K562 (cell line): ENCODE measurements at regions not wholly inside any gene's neighbourhood (a gene's known extent, or its start where the extent isn't known, plus 50 kb on each side); places are given as distances from the start of the nearest gene placed in this dataset.
A peak's percentile ranks its signal among the peaks of the same experiment; 100 is the strongest.

Experiments
- ATF2 ChIP-seq: sonication (generic); formaldehyde crosslinking; IDR thresholded peaks from 2 replicates; pipeline ENCODE4 v1.8.1; 2022; ENCODE audit warnings: missing genetic modification reagents
- CAMTA2 ChIP-seq: fragments of 250-450 bp; sonication (Bioruptor Pico); conservative IDR thresholded peaks from 2 replicates; pipeline ENCODE4 v1.5.1; 2022
- IRF2 ChIP-seq: sonication (generic); formaldehyde crosslinking; IDR thresholded peaks from 2 replicates; pipeline ENCODE4 v1.8.1; 2022; ENCODE audit warnings: mild to moderate bottlenecking, missing genetic modification reagents
- KDM1A ChIP-seq, 2 experiments: fragments of 450-650 bp; IDR thresholded peaks; 2 replicates each; pipeline ENCODE4 v1.6.1; 2016; ENCODE audit warnings: mild to moderate bottlenecking in 2 of 2
- KDM2B ChIP-seq: fragments of 250-450 bp; sonication (Bioruptor Pico); IDR thresholded peaks from 2 replicates; pipeline ENCODE4 v1.8.0; 2021; ENCODE audit warnings: mild to moderate bottlenecking, moderate library complexity
- KDM5B ChIP-seq: fragments of 200-600 bp; sonication (generic); IDR thresholded peaks from 2 replicates; pipeline ENCODE4 v1.6.1; 2012; ENCODE audit warnings: low read depth, mild to moderate bottlenecking, moderate library complexity, low read length, control low read depth, inconsistent platforms; ENCODE audit not compliant: insufficient replicate concordance
- LCOR ChIP-seq: sonication (generic); formaldehyde crosslinking; IDR thresholded peaks from 2 replicates; pipeline ENCODE4 v1.8.0; 2022; ENCODE audit warnings: mild to moderate bottlenecking, missing genetic modification reagents
- NFIX ChIP-seq: fragments of 250-450 bp; sonication (Bioruptor Pico); IDR thresholded peaks from 2 replicates; pipeline ENCODE4 v1.4.0; 2020; ENCODE audit warnings: low read depth, mild to moderate bottlenecking, moderate library complexity
- NFXL1 ChIP-seq: fragments of 450-650 bp; formaldehyde crosslinking; IDR thresholded peaks from 2 replicates; pipeline ENCODE4 v1.4.0; 2021; ENCODE audit warnings: mild to moderate bottlenecking
- NR2F6 ChIP-seq: fragments of 450-650 bp; formaldehyde crosslinking; IDR thresholded peaks from 2 replicates; pipeline ENCODE4 v1.4.0; 2020; ENCODE audit warnings: mild to moderate bottlenecking
- POLR3G ChIP-seq: IDR thresholded peaks from 2 replicates; pipeline ENCODE4 v1.6.1; 2011; ENCODE audit not compliant: insufficient read length, insufficient replicate concordance; ENCODE audit errors: extremely low read depth
- PTTG1 ChIP-seq: fragments of 450-650 bp; IDR thresholded peaks from 2 replicates; pipeline ENCODE4 v1.6.1; 2016; ENCODE audit warnings: low read depth, mild to moderate bottlenecking, missing genetic modification characterization, missing compliant biosample characterization
- SETDB1 ChIP-seq: IDR thresholded peaks from one replicate; pipeline ENCODE4 v1.6.1; 2012; ENCODE audit warnings: low read length, control low read depth, inconsistent platforms
- SMAD4 ChIP-seq: fragments of 250-450 bp; sonication (Bioruptor Pico); conservative IDR thresholded peaks from 2 replicates; pipeline ENCODE4 v1.8.0; 2021; ENCODE audit warnings: inconsistent platforms, mild to moderate bottlenecking, moderate library complexity
- SP2 ChIP-seq: IDR thresholded peaks from 2 replicates; pipeline ENCODE4 v1.6.1; 2011; ENCODE audit warnings: mild to moderate bottlenecking, low read depth, low read length, moderate library complexity; ENCODE audit not compliant: poor library complexity, severe bottlenecking; ENCODE audit errors: extremely low read depth
- STAG1 ChIP-seq: sonication (generic); formaldehyde crosslinking; IDR thresholded peaks from 2 replicates; pipeline ENCODE4 v1.5.0; 2020; ENCODE audit warnings: missing genetic modification reagents, borderline replicate concordance
- TAF1 ChIP-seq: IDR thresholded peaks from 2 replicates; pipeline ENCODE4 v1.6.1; 2011; ENCODE audit warnings: mild to moderate bottlenecking, low read length, moderate library complexity; ENCODE audit not compliant: insufficient read depth, control insufficient read depth, severe bottlenecking; ENCODE audit errors: extremely low read depth
- ZBTB17 ChIP-seq: fragments of 450-650 bp; formaldehyde crosslinking; IDR thresholded peaks from 2 replicates; pipeline ENCODE4 v1.4.0; 2020; ENCODE audit warnings: mild to moderate bottlenecking
- ZKSCAN3 ChIP-seq: fragments of 250-450 bp; sonication (Bioruptor Pico); IDR thresholded peaks from 2 replicates; pipeline ENCODE4 v1.4.0; 2020
- ZNF212 ChIP-seq: fragments of 450-650 bp; formaldehyde crosslinking; IDR thresholded peaks from 2 replicates; pipeline ENCODE4 v1.4.0; 2020; ENCODE audit warnings: mild to moderate bottlenecking
- ZNF354B ChIP-seq: fragments of 250-450 bp; sonication (Bioruptor Pico); IDR thresholded peaks from 2 replicates; pipeline ENCODE4 v1.4.0; 2020
- ZNF408 ChIP-seq: fragments of 250-450 bp; sonication (Bioruptor Pico); IDR thresholded peaks from 2 replicates; pipeline ENCODE4 v1.4.0; 2020; ENCODE audit warnings: low read depth, mild to moderate bottlenecking, moderate library complexity
- ZNF57 ChIP-seq: fragments of 450-650 bp; formaldehyde crosslinking; IDR thresholded peaks from 2 replicates; pipeline ENCODE4 v1.4.0; 2020; ENCODE audit warnings: mild to moderate bottlenecking, moderate library complexity
- TF ChIP-seq, protein P1 (sequence below): sonication (generic); formaldehyde crosslinking; IDR thresholded peaks from 2 replicates; pipeline ENCODE4 v1.8.1; 2023; ENCODE audit warnings: mild to moderate bottlenecking, missing genetic modification reagents, moderate library complexity
- TF ChIP-seq, protein P2 (sequence below): fragments of 250-450 bp; sonication (Bioruptor Pico); IDR thresholded peaks from 2 replicates; pipeline ENCODE4 v1.4.0; 2020
- TF ChIP-seq, protein P3 (sequence below): fragments of 250-450 bp; sonication (Bioruptor Pico); IDR thresholded peaks from 2 replicates; pipeline ENCODE4 v1.4.0; 2020; ENCODE audit warnings: borderline replicate concordance

DNA sequence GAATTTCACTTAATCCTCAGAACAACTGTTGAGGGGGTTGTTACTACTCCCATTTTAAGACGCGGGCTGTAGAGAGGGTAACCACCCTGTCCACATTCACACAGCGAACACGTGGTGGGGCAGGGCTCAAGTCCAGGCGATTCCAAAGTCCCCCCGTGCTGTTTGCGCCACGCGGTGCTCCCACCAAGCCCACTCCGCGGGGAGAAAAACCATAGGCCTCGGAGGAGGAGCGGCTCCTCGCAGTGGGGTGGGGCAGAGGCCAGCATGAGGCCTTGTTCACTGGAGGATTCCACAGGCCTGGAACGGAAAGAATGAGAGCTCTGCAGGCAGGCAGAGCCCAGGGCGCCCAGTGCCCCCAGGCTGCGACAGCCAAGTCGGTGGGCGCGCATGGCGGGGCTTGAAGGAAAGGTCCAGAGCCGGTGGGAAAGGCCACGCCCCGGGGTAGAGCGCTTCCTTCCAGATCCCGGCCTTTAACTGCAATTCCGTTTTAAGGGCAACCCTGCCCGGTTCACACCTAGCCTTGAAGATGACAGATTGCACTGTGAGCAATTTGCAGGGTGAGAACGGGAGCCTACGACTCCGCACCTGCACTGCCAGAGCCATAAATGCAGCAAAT lies 161.8 kb upstream of the TBL1XR1 start (continued):
- no peak for TF ChIP-seq ZNF354B (CRISPR knock-in tag)
- TF ChIP-seq ZNF408: no peak
- no peak for TF ChIP-seq NFIX (CRISPR knock-in tag)
- no peak for TF ChIP-seq CAMTA2 (CRISPR knock-in tag)
- 0 out of 2 replicates have a peak, but pooled peaks have one; percentile 4 for TF ChIP-seq ZNF57 (CRISPR knock-in tag)
- TF ChIP-seq POLR3G: no peak
- TF ChIP-seq SMAD4: peak; percentile 85
- peak; percentile 80; the same call in 1 of the 2 replicates for TF ChIP-seq NFXL1 (CRISPR knock-in tag)
- TF ChIP-seq, protein P1, sequence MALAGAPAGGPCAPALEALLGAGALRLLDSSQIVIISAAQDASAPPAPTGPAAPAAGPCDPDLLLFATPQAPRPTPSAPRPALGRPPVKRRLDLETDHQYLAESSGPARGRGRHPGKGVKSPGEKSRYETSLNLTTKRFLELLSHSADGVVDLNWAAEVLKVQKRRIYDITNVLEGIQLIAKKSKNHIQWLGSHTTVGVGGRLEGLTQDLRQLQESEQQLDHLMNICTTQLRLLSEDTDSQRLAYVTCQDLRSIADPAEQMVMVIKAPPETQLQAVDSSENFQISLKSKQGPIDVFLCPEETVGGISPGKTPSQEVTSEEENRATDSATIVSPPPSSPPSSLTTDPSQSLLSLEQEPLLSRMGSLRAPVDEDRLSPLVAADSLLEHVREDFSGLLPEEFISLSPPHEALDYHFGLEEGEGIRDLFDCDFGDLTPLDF (CRISPR knock-in tag): peak; percentile 49; the same call in 1 of the 2 replicates
- no peak for TF ChIP-seq TAF1
- TF ChIP-seq ZNF212 (CRISPR knock-in tag): no peak
- TF ChIP-seq ATF2 (CRISPR knock-in tag): no peak
- TF ChIP-seq IRF2: no peak
- peak; percentile 83 for TF ChIP-seq ZBTB17 (CRISPR knock-in tag)
- peak; percentile 10 for TF ChIP-seq KDM5B
- TF ChIP-seq, protein P2, sequence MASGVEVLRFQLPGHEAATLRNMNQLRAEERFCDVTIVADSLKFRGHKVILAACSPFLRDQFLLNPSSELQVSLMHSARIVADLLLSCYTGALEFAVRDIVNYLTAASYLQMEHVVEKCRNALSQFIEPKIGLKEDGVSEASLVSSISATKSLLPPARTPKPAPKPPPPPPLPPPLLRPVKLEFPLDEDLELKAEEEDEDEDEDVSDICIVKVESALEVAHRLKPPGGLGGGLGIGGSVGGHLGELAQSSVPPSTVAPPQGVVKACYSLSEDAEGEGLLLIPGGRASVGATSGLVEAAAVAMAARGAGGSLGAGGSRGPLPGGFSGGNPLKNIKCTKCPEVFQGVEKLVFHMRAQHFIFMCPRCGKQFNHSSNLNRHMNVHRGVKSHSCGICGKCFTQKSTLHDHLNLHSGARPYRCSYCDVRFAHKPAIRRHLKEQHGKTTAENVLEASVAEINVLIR (CRISPR knock-in tag): no peak; the same call in 1 of the 2 replicates
- no peak for TF ChIP-seq SP2
- no peak; the same call in 1 of the 2 replicates for TF ChIP-seq PTTG1 (tag)
- no peak for TF ChIP-seq ZKSCAN3
- TF ChIP-seq, protein P3, sequence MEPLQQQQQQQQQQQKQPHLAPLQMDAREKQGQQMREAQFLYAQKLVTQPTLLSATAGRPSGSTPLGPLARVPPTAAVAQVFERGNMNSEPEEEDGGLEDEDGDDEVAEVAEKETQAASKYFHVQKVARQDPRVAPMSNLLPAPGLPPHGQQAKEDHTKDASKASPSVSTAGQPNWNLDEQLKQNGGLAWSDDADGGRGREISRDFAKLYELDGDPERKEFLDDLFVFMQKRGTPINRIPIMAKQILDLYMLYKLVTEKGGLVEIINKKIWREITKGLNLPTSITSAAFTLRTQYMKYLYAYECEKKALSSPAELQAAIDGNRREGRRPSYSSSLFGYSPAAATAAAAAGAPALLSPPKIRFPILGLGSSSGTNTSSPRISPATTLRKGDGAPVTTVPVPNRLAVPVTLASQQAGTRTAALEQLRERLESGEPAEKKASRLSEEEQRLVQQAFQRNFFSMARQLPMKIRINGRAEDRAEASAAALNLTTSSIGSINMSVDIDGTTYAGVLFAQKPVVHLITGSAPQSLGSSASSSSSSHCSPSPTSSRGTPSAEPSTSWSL (CRISPR knock-in tag): no peak
- TF ChIP-seq SETDB1: no peak
- TF ChIP-seq STAG1: no peak
- no peak for TF ChIP-seq KDM2B
- no peak for TF ChIP-seq LCOR (CRISPR knock-in tag)
- TF ChIP-seq NR2F6 (CRISPR knock-in tag): 0 out of 2 replicates have a peak, but pooled peaks have one; percentile 23
- TF ChIP-seq KDM1A (IDR thresholded peaks at IDR 0.05): no peak
